ENCODE measurements at regions not wholly inside any gene's neighbourhood (a gene's known extent, or its start where the extent isn't known, plus 50 kb on each side); places are given as distances from the start of the nearest gene placed in this dataset.
A peak's percentile ranks its signal among the peaks of the same experiment; 100 is the strongest.

DNA sequence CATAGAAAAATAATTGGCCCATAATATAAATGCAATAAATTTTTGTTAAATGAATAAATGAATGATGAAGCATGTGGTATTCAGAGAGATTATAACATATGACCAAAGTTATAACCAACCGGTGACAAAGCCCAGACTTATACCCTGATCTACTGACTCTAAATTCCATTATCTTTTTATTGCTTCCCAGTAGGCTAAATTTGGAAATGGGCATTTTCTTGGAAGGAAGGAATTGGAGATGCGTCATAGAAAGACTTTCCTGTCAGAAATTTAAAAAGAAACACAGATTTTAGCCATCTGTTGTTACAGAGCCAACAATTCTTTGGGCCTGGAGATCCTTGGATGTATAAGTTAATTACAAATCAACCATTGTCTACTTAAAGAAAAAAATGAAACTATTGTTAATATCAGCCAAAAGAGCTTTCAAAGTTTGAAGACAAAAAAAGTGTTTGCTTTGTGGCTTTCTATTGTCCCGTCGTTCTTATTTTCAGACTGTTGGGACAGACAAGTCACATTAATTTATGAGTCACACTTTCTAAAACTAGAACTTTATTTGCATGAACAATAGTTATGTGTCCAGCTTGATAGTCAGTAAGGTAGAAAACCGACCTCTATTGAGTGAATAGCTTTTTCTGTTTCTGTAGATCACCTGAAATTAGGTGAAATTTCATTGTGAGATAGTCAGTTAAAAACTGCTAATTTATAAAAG lies 428.7 kb downstream of the GABRG2 start:
- no peak for TF ChIP-seq POLR2AphosphoS5 (IDR thresholded peaks at IDR 0.05; ENCODE audit: insufficient read depth, low read depth, low read length)
- TF ChIP-seq EZH2 (IDR thresholded peaks at IDR 0.05; ENCODE audit: borderline replicate concordance, low read depth, low read length, severe bottlenecking), result no peak
- intact Hi-C loops (cut with micrococcal nuclease), result no loop called here
- H3K9ac ChIP-seq (replicated peaks; ENCODE audit: extremely low read depth, insufficient read depth, low read length), result peak overlapping the region; percentile 16

DNA sequence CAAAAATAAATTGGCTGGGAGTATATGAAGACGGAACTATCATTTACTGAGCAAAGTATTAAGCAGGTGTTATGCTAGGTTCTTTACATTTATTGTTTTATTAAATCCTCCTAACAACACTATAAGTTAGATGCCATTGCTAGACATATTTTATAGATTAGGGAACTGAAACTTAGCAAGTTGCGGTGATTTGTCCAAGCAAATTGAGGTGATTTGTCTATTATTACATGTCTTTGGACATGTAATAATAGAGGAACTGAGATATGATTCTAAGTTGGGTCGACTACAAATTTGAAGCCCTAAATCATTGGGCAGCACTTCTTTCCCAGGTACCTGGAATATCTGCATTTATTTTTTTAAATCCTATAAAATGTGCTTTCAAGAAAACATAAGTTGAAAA lies 429.9 kb downstream of the GABRG2 start:
- dilution Hi-C loops (cut with MboI; ENCODE audit: extremely low pct_ligation_motif_present, low sequenced_read_pairs), result no loop called here
- H3K27me3 ChIP-seq (ENCODE audit: control insufficient read depth in 2 of 2, insufficient read depth in 2 of 2, low read length in 2 of 2), result no peaks in the 10 kb centered on the region
- no peak overlapping the region for H3K27ac ChIP-seq (ENCODE audit: insufficient read depth, low read depth, low read length)
- CTCF ChIA-PET, result no interaction called here
- no peak for TF ChIP-seq EZH2 (IDR thresholded peaks at IDR 0.05; ENCODE audit: borderline replicate concordance, low read depth, low read length, severe bottlenecking)
- no peak overlapping the region for H3K4me2 ChIP-seq (ENCODE audit: insufficient read depth, low read length)
- no peak overlapping the region for H3K9ac ChIP-seq (replicated peaks; ENCODE audit: extremely low read depth, insufficient read depth, low read length)
- DNase-seq (ENCODE audit: low read depth, low spot score) (no peak), FAIRE-seq (no peak)
- intact Hi-C loops (cut with micrococcal nuclease), result no loop called here
- no peak overlapping the region for H2AFZ ChIP-seq (ENCODE audit: low read depth, low read length)
- H3K9me3 ChIP-seq (replicated peaks; ENCODE audit: control insufficient read depth, insufficient read depth, low read length), result peaks cover 5% of the 10 kb centered on the region
- H3K4me3 ChIP-seq (replicated peaks in 1 of 3; ENCODE audit: insufficient read depth in 1 of 3, low read depth in 1 of 3, low read length in 3 of 3), result no peak overlapping the region
- no peaks in the 10 kb centered on the region for H4K20me1 ChIP-seq (replicated peaks; ENCODE audit: control insufficient read depth, extremely low read depth, insufficient read depth, low read length)
- H3K9me1 ChIP-seq (replicated peaks; ENCODE audit: control insufficient read depth, extremely low read depth, insufficient read depth, low read length), result no peaks in the 10 kb centered on the region
- no TSS peak for BruUV-seq (replicated peaks)
- H3K4me1 ChIP-seq (ENCODE audit: control insufficient read depth, extremely low read depth, insufficient read depth, low read length), result no peaks in the 10 kb centered on the region
- H3K79me2 ChIP-seq (ENCODE audit: control insufficient read depth, insufficient read depth, low read length), result no peaks in the 10 kb centered on the region
- H3K36me3 ChIP-seq (ENCODE audit: control insufficient read depth in 2 of 2, extremely low read depth in 1 of 2, insufficient read depth in 2 of 2, low read length in 2 of 2), result no peaks in the 10 kb centered on the region
- POLR2A ChIA-PET, result no interaction called here

More for the DNA sequence above, 428.7 kb downstream of the GABRG2 start:
- H3K79me2 ChIP-seq (ENCODE audit: control insufficient read depth, insufficient read depth, low read length), result no peaks in the 10 kb centered on the region
- DNase-seq (ENCODE audit: low read depth, low spot score) (no peak), FAIRE-seq (no peak)
- H4K20me1 ChIP-seq (replicated peaks; ENCODE audit: control insufficient read depth, extremely low read depth, insufficient read depth, low read length), result no peaks in the 10 kb centered on the region
- dilution Hi-C loops (cut with MboI; ENCODE audit: extremely low pct_ligation_motif_present, low sequenced_read_pairs), result no loop called here
- no peaks in the 10 kb centered on the region for H3K9me1 ChIP-seq (replicated peaks; ENCODE audit: control insufficient read depth, extremely low read depth, insufficient read depth, low read length)
- H2AFZ ChIP-seq (ENCODE audit: low read depth, low read length), result no peak overlapping the region
- ChIA-PET CTCF (no interaction called here), POLR2A (no interaction called here)
- no peaks in the 10 kb centered on the region for H3K36me3 ChIP-seq (ENCODE audit: control insufficient read depth in 2 of 2, extremely low read depth in 1 of 2, insufficient read depth in 2 of 2, low read length in 2 of 2)
- H3K27ac ChIP-seq (ENCODE audit: insufficient read depth, low read depth, low read length), result no peak overlapping the region
- no peaks in the 10 kb centered on the region for H3K27me3 ChIP-seq (ENCODE audit: control insufficient read depth in 2 of 2, insufficient read depth in 2 of 2, low read length in 2 of 2)
- BruUV-seq (replicated peaks), result no TSS peak
- no peak overlapping the region for H3K4me3 ChIP-seq (replicated peaks in 1 of 3; ENCODE audit: insufficient read depth in 1 of 3, low read depth in 1 of 3, low read length in 3 of 3)
- H3K4me1 ChIP-seq (ENCODE audit: control insufficient read depth, extremely low read depth, insufficient read depth, low read length), result no peaks in the 10 kb centered on the region
- peaks cover 2% of the 10 kb centered on the region for H3K9me3 ChIP-seq (replicated peaks; ENCODE audit: control insufficient read depth, insufficient read depth, low read length)
- no peak overlapping the region for H3K4me2 ChIP-seq (ENCODE audit: insufficient read depth, low read length)

Data from endothelial cell of umbilical vein (primary cell).